Medulla oblongata (tissue), 1 donor: ENCODE measurements at regions not wholly inside any gene's neighbourhood (a gene's known extent, or its start where the extent isn't known, plus 50 kb on each side); places are given as distances from the start of the nearest gene placed in this dataset.

Experiments used
- DNase-seq: peaks from one replicate; pipeline ENCODE4 v3.0.0-alpha.2; 2015; ENCODE audit errors: extremely low spot score

GRCh38 chr11:20311444-20311843 is 52.1 kb upstream of the HTATIP2 start:
- DNase-seq, result no peak

GRCh38 chr11:20310596-20311394 is 52.7 kb upstream of the HTATIP2 start:
- no peak for DNase-seq

- peak; percentile 86 for DNase-seq
Observed at GRCh38 chr11:20310137-20310536, 53.4 kb upstream of the HTATIP2 start.

GRCh38 chr11:20309231-20310025 is 54.1 kb upstream of the HTATIP2 start:
- no peak for DNase-seq

GRCh38 chr11:20308601-20309000 is 54.9 kb upstream of the HTATIP2 start:
- no peak for DNase-seq

- DNase-seq, result no peak
Observed at GRCh38 chr11:20303391-20303965, 60.0 kb upstream of the HTATIP2 start.

- DNase-seq, result no peak
Observed at GRCh38 chr11:20293992-20294391, 69.5 kb upstream of the HTATIP2 start.

- DNase-seq, result no peak
Observed at GRCh38 chr11:20293531-20293930, 70.0 kb upstream of the HTATIP2 start.

GRCh38 chr11:20289732-20290131 is 73.8 kb upstream of the HTATIP2 start:
- no peak for DNase-seq

GRCh38 chr11:20283475-20283874 is 80.0 kb upstream of the HTATIP2 start:
- DNase-seq, result no peak

- no peak for DNase-seq
Observed at GRCh38 chr11:20278727-20279126, 84.8 kb upstream of the HTATIP2 start.

GRCh38 chr11:20277014-20277413 is 86.5 kb upstream of the HTATIP2 start:
- no peak for DNase-seq

- no peak for DNase-seq
Observed at GRCh38 chr11:20275987-20276965, 87.2 kb upstream of the HTATIP2 start.

GRCh38 chr11:20274031-20274430 is 89.5 kb upstream of the HTATIP2 start:
- DNase-seq, result no peak

- no peak for DNase-seq
Observed at GRCh38 chr11:20261526-20261925, 101.3 kb upstream of the DBX1 start.

GRCh38 chr11:20260307-20260706 is 100.0 kb upstream of the DBX1 start:
- DNase-seq, result no peak

- no peak for DNase-seq
Observed at GRCh38 chr11:20259506-20259905, 99.2 kb upstream of the DBX1 start.

GRCh38 chr11:20258376-20258895 is 98.2 kb upstream of the DBX1 start:
- no peak for DNase-seq

- DNase-seq, result no peak
Observed at GRCh38 chr11:20256925-20257324, 96.7 kb upstream of the DBX1 start.

GRCh38 chr11:20253796-20254195 is 93.5 kb upstream of the DBX1 start:
- no peak for DNase-seq

GRCh38 chr11:20251496-20251895 is 91.2 kb upstream of the DBX1 start:
- DNase-seq, result no peak
